WTC11 (cell line): ENCODE measurements at regions not wholly inside any gene's neighbourhood (a gene's known extent, or its start where the extent isn't known, plus 50 kb on each side); places are given as distances from the start of the nearest gene placed in this dataset.

ENCODE experiments used
- CREM ChIP-seq: sonication (generic); formaldehyde crosslinking; IDR thresholded peaks from 2 replicates; pipeline ENCODE4 v1.8.1; 2022; ENCODE audit warnings: mild to moderate bottlenecking, missing genetic modification reagents, moderate library complexity
- CTCF ChIP-seq: fragments of 200-600 bp; IDR thresholded peaks from 2 replicates; pipeline ENCODE4 v1.8.0; 2022; ENCODE audit warnings: antibody characterized with exemption
- E2F4 ChIP-seq: sonication (generic); formaldehyde crosslinking; IDR thresholded peaks from 2 replicates; pipeline ENCODE4 v1.8.1; 2022; ENCODE audit warnings: low read depth, mild to moderate bottlenecking, moderate library complexity, missing genetic modification reagents, borderline replicate concordance
- ELF4 ChIP-seq: sonication (generic); formaldehyde crosslinking; IDR thresholded peaks from 2 replicates; pipeline ENCODE4 v1.8.1; 2022; ENCODE audit warnings: low read depth, mild to moderate bottlenecking, moderate library complexity, missing genetic modification reagents
- FOXP1 ChIP-seq: sonication (generic); formaldehyde crosslinking; IDR thresholded peaks from 2 replicates; pipeline ENCODE4 v1.8.0; 2022; ENCODE audit warnings: missing genetic modification reagents, mild to moderate bottlenecking, moderate library complexity, borderline replicate concordance
- HMGXB4 ChIP-seq: sonication (generic); formaldehyde crosslinking; IDR thresholded peaks from 2 replicates; pipeline ENCODE4 v1.8.1; 2023; ENCODE audit warnings: mild to moderate bottlenecking, moderate library complexity, missing genetic modification reagents
- NFYB ChIP-seq: sonication (generic); formaldehyde crosslinking; conservative IDR thresholded peaks from 2 replicates; pipeline ENCODE4 v1.8.0; 2022; ENCODE audit warnings: low read depth, missing genetic modification reagents
- RORB ChIP-seq: fragments of 250-450 bp; sonication (Bioruptor Pico); IDR thresholded peaks from 2 replicates; pipeline ENCODE4 v1.9.0; 2021; ENCODE audit warnings: mild to moderate bottlenecking
- SP1 ChIP-seq: sonication (generic); formaldehyde crosslinking; conservative IDR thresholded peaks from 2 replicates; pipeline ENCODE4 v1.8.1; 2022; ENCODE audit warnings: missing genetic modification reagents
- USF2 ChIP-seq: sonication (generic); formaldehyde crosslinking; IDR thresholded peaks from 2 replicates; pipeline ENCODE4 v1.8.1; 2023; ENCODE audit warnings: mild to moderate bottlenecking, missing genetic modification reagents, moderate library complexity
- ZNF317 ChIP-seq: sonication (generic); formaldehyde crosslinking; IDR thresholded peaks from 2 replicates; pipeline ENCODE4 v1.8.1; 2023; ENCODE audit warnings: low read depth, mild to moderate bottlenecking, moderate library complexity, missing genetic modification reagents, borderline replicate concordance
- TF ChIP-seq, protein P1 (sequence below): sonication (generic); formaldehyde crosslinking; conservative IDR thresholded peaks from 2 replicates; pipeline ENCODE4 v1.8.1; 2023; ENCODE audit warnings: mild to moderate bottlenecking, low read depth, missing genetic modification reagents, moderate library complexity

DNA sequence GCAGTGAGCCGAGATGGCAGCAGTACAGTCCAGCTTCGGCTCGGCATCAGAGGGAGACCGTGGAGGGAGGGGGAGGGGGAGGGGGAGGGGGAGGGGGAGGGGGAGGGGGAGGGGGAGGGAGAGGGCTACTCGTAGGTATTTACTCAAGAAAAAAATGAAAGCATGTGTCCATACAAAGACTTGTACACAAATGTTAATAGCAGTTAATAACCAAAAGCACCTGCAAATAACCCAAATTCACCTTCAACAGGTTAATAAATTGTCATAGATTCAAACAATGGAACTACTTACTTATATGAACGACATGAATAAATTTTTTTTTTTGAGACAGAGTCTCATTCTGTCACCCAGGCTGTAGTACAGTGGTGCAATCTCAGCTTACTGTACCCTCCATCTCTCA, 152.4 kb downstream of the BRMS1L start:
- TF ChIP-seq SP1 (CRISPR knock-in tag) (no peak), CTCF (no peak), RORB (no peak), ZNF317 (CRISPR knock-in tag) (no peak), ELF4 (CRISPR knock-in tag) (no peak), HMGXB4 (CRISPR knock-in tag) (no peak), NFYB (CRISPR knock-in tag) (no peak), FOXP1 (CRISPR knock-in tag) (no peak), USF2 (CRISPR knock-in tag) (no peak), E2F4 (CRISPR knock-in tag) (no peak), CREM (CRISPR knock-in tag) (no peak)
- TF ChIP-seq, protein P1, sequence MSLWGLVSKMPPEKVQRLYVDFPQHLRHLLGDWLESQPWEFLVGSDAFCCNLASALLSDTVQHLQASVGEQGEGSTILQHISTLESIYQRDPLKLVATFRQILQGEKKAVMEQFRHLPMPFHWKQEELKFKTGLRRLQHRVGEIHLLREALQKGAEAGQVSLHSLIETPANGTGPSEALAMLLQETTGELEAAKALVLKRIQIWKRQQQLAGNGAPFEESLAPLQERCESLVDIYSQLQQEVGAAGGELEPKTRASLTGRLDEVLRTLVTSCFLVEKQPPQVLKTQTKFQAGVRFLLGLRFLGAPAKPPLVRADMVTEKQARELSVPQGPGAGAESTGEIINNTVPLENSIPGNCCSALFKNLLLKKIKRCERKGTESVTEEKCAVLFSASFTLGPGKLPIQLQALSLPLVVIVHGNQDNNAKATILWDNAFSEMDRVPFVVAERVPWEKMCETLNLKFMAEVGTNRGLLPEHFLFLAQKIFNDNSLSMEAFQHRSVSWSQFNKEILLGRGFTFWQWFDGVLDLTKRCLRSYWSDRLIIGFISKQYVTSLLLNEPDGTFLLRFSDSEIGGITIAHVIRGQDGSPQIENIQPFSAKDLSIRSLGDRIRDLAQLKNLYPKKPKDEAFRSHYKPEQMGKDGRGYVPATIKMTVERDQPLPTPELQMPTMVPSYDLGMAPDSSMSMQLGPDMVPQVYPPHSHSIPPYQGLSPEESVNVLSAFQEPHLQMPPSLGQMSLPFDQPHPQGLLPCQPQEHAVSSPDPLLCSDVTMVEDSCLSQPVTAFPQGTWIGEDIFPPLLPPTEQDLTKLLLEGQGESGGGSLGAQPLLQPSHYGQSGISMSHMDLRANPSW (CRISPR knock-in tag), result no peak
